Astrocyte (in vitro differentiated cells and primary cell): ENCODE measurements at regions not wholly inside any gene's neighbourhood (a gene's known extent, or its start where the extent isn't known, plus 50 kb on each side); places are given as distances from the start of the nearest gene placed in this dataset.

Source experiments
- DNase-seq: peaks from one replicate; pipeline ENCODE4 v3.0.0-alpha.2; 2010; ENCODE audit warnings: low read depth
- FAIRE-seq: peaks from 2 replicates; lab custom pipeline; 2011; peaks lifted over from hg19 to GRCh38; lab: Jason Lieb, UNC
- H2AFZ ChIP-seq: 2 replicates; pipeline ENCODE4 v1.6.0; 2012; ENCODE audit warnings: low read depth, low read length, inconsistent platforms
- H3K27ac ChIP-seq: 2 replicates; pipeline ENCODE4 v1.5.1; 2011; ENCODE audit warnings: low read depth, low read length, inconsistent platforms
- H3K27me3 ChIP-seq: 2 replicates; pipeline ENCODE4 v1.6.0; 2011; ENCODE audit warnings: low read length, inconsistent platforms; ENCODE audit not compliant: insufficient read depth
- H3K36me3 ChIP-seq: 2 replicates; pipeline ENCODE4 v1.5.1; 2011; ENCODE audit warnings: low read length, inconsistent platforms; ENCODE audit not compliant: insufficient read depth
- H3K4me1 ChIP-seq: 2 replicates; pipeline ENCODE4 v1.5.1; 2011; ENCODE audit warnings: low read length, inconsistent platforms; ENCODE audit not compliant: insufficient read depth
- H3K4me2 ChIP-seq: 2 replicates; pipeline ENCODE4 v1.6.0; 2012; ENCODE audit warnings: low read length, inconsistent platforms
- H3K4me3 ChIP-seq: 2 replicates; pipeline ENCODE4 v1.5.1; 2011; ENCODE audit warnings: low read depth, mild to moderate bottlenecking, low read length, inconsistent platforms; ENCODE audit not compliant: insufficient read depth
- H3K79me2 ChIP-seq: 2 replicates; pipeline ENCODE4 v1.6.0; 2012; ENCODE audit warnings: mild to moderate bottlenecking, low read length, inconsistent platforms; ENCODE audit not compliant: insufficient read depth
- H3K9ac ChIP-seq: 2 replicates; pipeline ENCODE4 v1.6.0; 2012; ENCODE audit warnings: mild to moderate bottlenecking, low read length, inconsistent platforms
- H3K9me3 ChIP-seq: 2 replicates; pipeline ENCODE4 v1.5.1; 2012; ENCODE audit warnings: low read depth, mild to moderate bottlenecking, low read length, inconsistent platforms; ENCODE audit not compliant: insufficient read depth
- H4K20me1 ChIP-seq: 2 replicates; pipeline ENCODE4 v1.6.0; 2012; ENCODE audit warnings: low read length, inconsistent platforms; ENCODE audit not compliant: insufficient read depth
- H3K27ac Mint-ChIP-seq: one replicate; pipeline ENCODE4 v1.8.0; 2021; ENCODE audit warnings: mild to moderate bottlenecking, mixed read lengths; ENCODE audit not compliant: unreplicated experiment
- H3K27me3 Mint-ChIP-seq: one replicate; pipeline ENCODE4 v1.8.0; 2021; ENCODE audit warnings: low read depth, mixed read lengths; ENCODE audit not compliant: unreplicated experiment
- H3K36me3 Mint-ChIP-seq: one replicate; pipeline ENCODE4 v1.8.0; 2021; ENCODE audit warnings: low read depth, mixed read lengths; ENCODE audit not compliant: unreplicated experiment
- H3K4me1 Mint-ChIP-seq: one replicate; pipeline ENCODE4 v1.8.0; 2021; ENCODE audit warnings: low read depth, mixed read lengths; ENCODE audit not compliant: unreplicated experiment
- H3K4me3 Mint-ChIP-seq: one replicate; pipeline ENCODE4 v1.8.0; 2021; ENCODE audit warnings: mild to moderate bottlenecking, moderate library complexity, mixed read lengths; ENCODE audit not compliant: unreplicated experiment
- H3K9me3 Mint-ChIP-seq: one replicate; pipeline ENCODE4 v1.8.0; 2021; ENCODE audit warnings: mild to moderate bottlenecking, mixed read lengths; ENCODE audit not compliant: unreplicated experiment
- CTCF ChIP-seq: IDR thresholded peaks from 2 replicates; pipeline ENCODE4 v1.5.1; 2011; ENCODE audit warnings: low read depth, mild to moderate bottlenecking, inconsistent platforms, low read length, moderate library complexity; ENCODE audit not compliant: insufficient read depth
- EZH2 ChIP-seq: IDR thresholded peaks from 2 replicates; pipeline ENCODE4 v1.6.1; 2012; ENCODE audit warnings: mild to moderate bottlenecking, low read length, inconsistent platforms; ENCODE audit not compliant: insufficient read depth

DNA sequence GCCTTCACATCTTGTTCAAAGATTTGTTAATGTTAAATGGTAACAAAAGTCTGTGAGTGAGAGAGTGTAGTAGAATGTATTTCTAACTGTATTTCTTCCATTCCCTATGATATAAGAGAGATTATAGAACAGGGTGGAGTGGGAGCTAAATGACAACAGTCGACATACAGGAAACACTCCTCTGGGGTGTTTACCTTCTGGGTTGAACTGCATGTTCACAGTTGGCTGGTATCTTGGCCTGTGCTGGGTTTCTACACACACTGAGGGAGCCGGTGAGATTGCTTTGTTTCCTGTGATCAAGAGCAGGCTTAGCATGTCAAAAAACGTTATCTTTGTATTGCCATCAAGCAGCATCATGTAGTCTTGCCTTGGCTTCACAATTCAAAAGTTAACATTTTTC lies 274.3 kb upstream of the FAR2 start:
- Histone ChIP-seq H3K4me1 (peaks cover 4% of the 10 kb centered on the region), H3K79me2 (no peaks in the 10 kb centered on the region), H3K36me3 (no peaks in the 10 kb centered on the region), H4K20me1 (no peaks in the 10 kb centered on the region), H3K4me3 (no peak overlapping the region), H3K27ac (no peak overlapping the region), H3K27me3 (no peaks in the 10 kb centered on the region), H2AFZ (no peak overlapping the region), H3K9ac (no peak overlapping the region), H3K4me2 (no peak overlapping the region), H3K9me3 (no peaks in the 10 kb centered on the region)
- TF ChIP-seq EZH2 (no peak), CTCF (no peak)
- Mint-ChIP-seq H3K4me1 (peaks cover 15% of the 10 kb centered on the region), H3K4me3 (no peak overlapping the region), H3K27ac (no peak overlapping the region), H3K9me3 (no peaks in the 10 kb centered on the region), H3K36me3 (no peaks in the 10 kb centered on the region), H3K27me3 (peaks cover 3% of the 10 kb centered on the region)
- DNase-seq (no peak), FAIRE-seq (no peak)

DNA sequence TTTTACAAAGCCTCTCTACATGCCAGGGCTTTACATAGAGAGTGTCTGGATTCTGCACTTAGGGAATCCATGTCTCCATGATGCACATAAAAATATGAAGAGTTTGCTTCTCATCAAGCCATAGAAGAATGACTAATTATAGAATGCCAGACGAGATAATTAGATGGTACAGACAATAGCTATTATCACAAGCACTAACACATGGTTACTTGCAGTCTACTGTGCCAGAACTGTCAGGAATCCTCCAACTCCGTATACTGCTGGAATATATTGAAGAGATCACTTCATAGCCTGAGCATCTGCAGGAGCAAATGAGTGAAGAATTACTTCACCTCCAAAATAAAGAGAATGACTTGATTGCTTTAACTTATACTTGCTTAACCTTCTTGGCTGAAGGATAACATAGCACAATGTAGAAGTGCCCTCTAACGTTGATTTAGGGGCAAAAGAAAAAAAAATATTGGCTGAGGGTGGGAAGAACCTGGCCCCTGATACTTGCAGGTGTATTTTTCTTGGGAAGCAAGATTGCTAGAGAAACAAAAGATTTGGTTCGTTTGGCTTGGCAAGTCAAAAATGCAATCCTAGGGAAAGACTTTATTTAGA lies 272.8 kb upstream of the FAR2 start:
- Mint-ChIP-seq H3K36me3 (peaks cover under 1% of the 10 kb centered on the region), H3K4me1 (peaks cover 8% of the 10 kb centered on the region), H3K27ac (no peak overlapping the region), H3K27me3 (peaks cover 3% of the 10 kb centered on the region), H3K9me3 (no peaks in the 10 kb centered on the region), H3K4me3 (no peak overlapping the region)
- Histone ChIP-seq H3K4me1 (no peaks in the 10 kb centered on the region), H3K9me3 (no peaks in the 10 kb centered on the region), H2AFZ (no peak overlapping the region), H3K9ac (no peak overlapping the region), H3K27me3 (no peaks in the 10 kb centered on the region), H3K27ac (no peak overlapping the region), H3K36me3 (no peaks in the 10 kb centered on the region), H3K4me3 (no peak overlapping the region), H3K4me2 (no peak overlapping the region), H4K20me1 (no peaks in the 10 kb centered on the region), H3K79me2 (no peaks in the 10 kb centered on the region)
- FAIRE-seq (no peak), DNase-seq (no peak)
- TF ChIP-seq EZH2 (no peak), CTCF (no peak)

DNA sequence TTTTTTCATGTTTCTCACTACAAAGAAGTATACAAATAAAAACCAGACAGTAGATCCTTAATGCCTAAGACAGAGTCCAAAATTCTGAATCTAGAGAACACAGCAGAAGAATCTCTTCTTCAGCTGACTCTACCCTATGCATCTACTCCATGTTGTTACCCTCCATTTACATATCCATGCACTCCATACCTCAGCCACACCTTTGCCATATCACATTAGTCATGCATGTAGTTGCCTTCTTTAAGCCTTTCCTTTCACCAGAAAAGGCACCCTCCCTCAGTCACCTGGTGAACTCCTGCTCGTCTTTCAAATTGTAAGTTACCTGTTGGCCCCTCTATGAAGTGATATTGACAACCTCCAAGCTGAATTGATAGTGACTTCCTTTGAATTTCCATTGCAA lies 271.2 kb upstream of the FAR2 start:
- TF ChIP-seq EZH2 (no peak), CTCF (no peak)
- Histone ChIP-seq H3K27ac (no peak overlapping the region), H3K4me3 (no peak overlapping the region), H3K9me3 (no peaks in the 10 kb centered on the region), H4K20me1 (no peaks in the 10 kb centered on the region), H3K4me2 (no peak overlapping the region), H3K9ac (no peak overlapping the region), H2AFZ (no peak overlapping the region), H3K27me3 (no peaks in the 10 kb centered on the region), H3K36me3 (no peaks in the 10 kb centered on the region), H3K79me2 (no peaks in the 10 kb centered on the region), H3K4me1 (no peaks in the 10 kb centered on the region)
- peaks cover 3% of the 10 kb centered on the region for H3K27me3 Mint-ChIP-seq
- DNase-seq (no peak), FAIRE-seq (no peak)
- H3K4me1 Mint-ChIP-seq, result peaks cover 3% of the 10 kb centered on the region
- H3K36me3 Mint-ChIP-seq, result peaks cover 2% of the 10 kb centered on the region
- H3K4me3 Mint-ChIP-seq, result no peak overlapping the region
- H3K9me3 Mint-ChIP-seq, result no peaks in the 10 kb centered on the region
- no peak overlapping the region for H3K27ac Mint-ChIP-seq
